ENCODE measurements at regions not wholly inside any gene's neighbourhood (a gene's known extent, or its start where the extent isn't known, plus 50 kb on each side); places are given as distances from the start of the nearest gene placed in this dataset.

- TF ChIP-seq CTCF (IDR thresholded peaks at IDR 0.05) (no peak), ZFX (IDR thresholded peaks at IDR 0.05; ENCODE audit: borderline replicate concordance) (no peak)
These were observed 473.6 kb downstream of the EPM2A start for GRCh38 chr6:145261758-145262157.

All from 22Rv1 (cell line).